Neural crest cell (in vitro differentiated cells): ENCODE measurements at regions not wholly inside any gene's neighbourhood (a gene's known extent, or its start where the extent isn't known, plus 50 kb on each side); places are given as distances from the start of the nearest gene placed in this dataset.
A peak's percentile ranks its signal among the peaks of the same experiment; 100 is the strongest.

Experiments used
- DNase-seq: peaks from one replicate; pipeline ENCODE4 v3.0.0; 2021; ENCODE audit warnings: low read depth, mixed read lengths, low spot score
- H3K27ac Mint-ChIP-seq: one replicate; pipeline ENCODE4 v1.8.0; 2021; ENCODE audit warnings: mild to moderate bottlenecking, mixed read lengths; ENCODE audit not compliant: unreplicated experiment
- H3K27me3 Mint-ChIP-seq: 2 replicates; pipeline ENCODE4 v1.8.0; 2021; ENCODE audit warnings: low read depth, mild to moderate bottlenecking, mixed read lengths
- H3K36me3 Mint-ChIP-seq: 2 replicates; pipeline ENCODE4 v1.8.0; 2021; ENCODE audit warnings: low read depth, mild to moderate bottlenecking, mixed read lengths
- H3K4me1 Mint-ChIP-seq: 2 replicates; pipeline ENCODE4 v1.8.0; 2021; ENCODE audit warnings: mixed read lengths
- H3K4me3 Mint-ChIP-seq: one replicate; pipeline ENCODE4 v1.8.0; 2021; ENCODE audit warnings: mild to moderate bottlenecking, mixed read lengths
- H3K9me3 Mint-ChIP-seq: 2 replicates; pipeline ENCODE4 v1.8.0; 2021; ENCODE audit warnings: mixed read lengths
- TF ChIP-seq, protein P1 (sequence below): fragments of 200-600 bp; sonication (generic); conservative IDR thresholded peaks from 2 replicates; pipeline ENCODE4 v1.5.0; 2021; ENCODE audit warnings: antibody characterized with exemption, mild to moderate bottlenecking

DNA sequence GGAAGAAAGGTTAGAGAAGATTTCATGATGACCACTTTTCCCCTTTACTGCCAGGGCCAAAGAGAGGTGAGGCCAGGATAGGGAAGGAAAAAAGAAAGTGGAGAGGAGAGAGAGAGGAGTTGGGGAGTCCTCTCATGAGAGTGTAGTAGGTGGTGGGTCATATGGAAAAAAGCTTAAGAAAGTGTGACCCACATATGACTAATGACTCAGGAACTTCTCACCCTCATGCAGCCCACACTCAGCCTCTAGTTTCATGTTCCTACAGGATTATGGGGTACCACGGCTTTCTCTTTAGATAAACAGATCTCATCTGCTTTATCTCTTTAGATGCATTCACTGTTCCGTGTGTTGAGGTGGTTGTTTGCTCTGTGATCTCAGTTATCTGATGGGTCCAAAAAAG is 462.5 kb upstream of the IGFBP3 start:
- Mint-ChIP-seq H3K4me3 (no peak overlapping the region), H3K9me3 (peaks cover 7% of the 10 kb centered on the region), H3K36me3 (no peaks in the 10 kb centered on the region), H3K27me3 (no peaks in the 10 kb centered on the region), H3K27ac (no peak overlapping the region), H3K4me1 (no peaks in the 10 kb centered on the region)
- TF ChIP-seq, protein P1, sequence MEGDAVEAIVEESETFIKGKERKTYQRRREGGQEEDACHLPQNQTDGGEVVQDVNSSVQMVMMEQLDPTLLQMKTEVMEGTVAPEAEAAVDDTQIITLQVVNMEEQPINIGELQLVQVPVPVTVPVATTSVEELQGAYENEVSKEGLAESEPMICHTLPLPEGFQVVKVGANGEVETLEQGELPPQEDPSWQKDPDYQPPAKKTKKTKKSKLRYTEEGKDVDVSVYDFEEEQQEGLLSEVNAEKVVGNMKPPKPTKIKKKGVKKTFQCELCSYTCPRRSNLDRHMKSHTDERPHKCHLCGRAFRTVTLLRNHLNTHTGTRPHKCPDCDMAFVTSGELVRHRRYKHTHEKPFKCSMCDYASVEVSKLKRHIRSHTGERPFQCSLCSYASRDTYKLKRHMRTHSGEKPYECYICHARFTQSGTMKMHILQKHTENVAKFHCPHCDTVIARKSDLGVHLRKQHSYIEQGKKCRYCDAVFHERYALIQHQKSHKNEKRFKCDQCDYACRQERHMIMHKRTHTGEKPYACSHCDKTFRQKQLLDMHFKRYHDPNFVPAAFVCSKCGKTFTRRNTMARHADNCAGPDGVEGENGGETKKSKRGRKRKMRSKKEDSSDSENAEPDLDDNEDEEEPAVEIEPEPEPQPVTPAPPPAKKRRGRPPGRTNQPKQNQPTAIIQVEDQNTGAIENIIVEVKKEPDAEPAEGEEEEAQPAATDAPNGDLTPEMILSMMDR: no peak
- DNase-seq: no peak

DNA sequence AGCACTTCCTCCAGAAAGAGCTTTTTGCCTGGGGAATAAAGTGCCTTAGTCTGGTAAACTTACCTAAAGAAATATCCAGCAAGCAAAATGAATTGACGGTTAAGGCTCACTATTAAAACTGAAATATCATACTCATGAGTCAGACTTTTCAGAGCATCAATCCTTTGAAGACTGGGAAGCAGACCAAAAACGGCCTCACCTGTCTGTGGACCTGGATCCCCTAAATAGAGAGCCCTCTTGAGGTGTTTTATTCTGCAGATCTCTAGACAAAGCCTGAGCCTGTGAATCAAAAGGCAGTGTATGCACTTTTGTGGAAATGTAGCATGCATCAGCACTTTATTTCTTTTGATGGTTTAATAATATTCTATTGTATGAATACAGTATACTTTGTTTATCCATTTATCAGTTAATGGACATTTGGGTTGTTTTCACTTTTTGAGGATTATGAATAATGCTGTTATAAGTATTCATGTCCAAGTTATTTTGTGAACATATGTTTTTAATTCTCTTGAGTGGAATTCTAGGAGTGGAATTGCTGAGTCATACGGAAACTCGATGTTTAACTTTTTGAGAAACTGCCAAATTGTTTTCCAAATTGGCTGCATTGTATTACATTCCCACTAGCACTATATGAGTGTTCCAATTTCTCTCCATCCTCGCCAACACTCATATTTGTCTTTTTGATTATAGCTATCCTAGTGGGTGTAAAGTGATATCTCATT is 449.0 kb upstream of the IGFBP3 start:
- no peak overlapping the region for H3K4me3 Mint-ChIP-seq
- no peaks in the 10 kb centered on the region for H3K4me1 Mint-ChIP-seq
- peaks cover 16% of the 10 kb centered on the region for H3K9me3 Mint-ChIP-seq
- no peak overlapping the region for H3K27ac Mint-ChIP-seq
- TF ChIP-seq, protein P1: no peak
- H3K36me3 Mint-ChIP-seq: peaks cover 6% of the 10 kb centered on the region
- DNase-seq: no peak
- H3K27me3 Mint-ChIP-seq: no peaks in the 10 kb centered on the region

DNA sequence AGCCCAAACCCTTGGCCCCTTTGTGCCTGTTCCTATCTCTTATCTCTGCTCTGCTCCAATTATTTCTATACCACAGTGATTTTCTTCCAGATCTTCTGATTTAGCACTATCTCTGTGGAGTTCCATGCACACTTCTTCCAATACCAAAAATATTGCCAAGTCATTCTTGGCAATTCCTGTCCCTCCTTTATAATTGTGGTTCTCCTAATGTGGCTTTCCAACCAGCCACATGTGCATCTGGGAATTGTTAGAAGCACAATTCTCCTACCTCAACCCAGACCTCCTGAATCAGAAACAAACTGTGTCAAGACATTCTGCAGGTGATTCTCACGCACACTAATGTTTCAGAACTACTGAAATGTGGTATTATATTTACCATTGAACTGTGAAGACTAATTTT is 447.8 kb upstream of the IGFBP3 start:
- peaks cover 12% of the 10 kb centered on the region for H3K9me3 Mint-ChIP-seq
- H3K4me1 Mint-ChIP-seq: peaks cover 10% of the 10 kb centered on the region
- peaks cover 3% of the 10 kb centered on the region for H3K36me3 Mint-ChIP-seq
- TF ChIP-seq, protein P1: no peak
- no peak overlapping the region for H3K4me3 Mint-ChIP-seq
- no peak for DNase-seq
- H3K27me3 Mint-ChIP-seq: no peaks in the 10 kb centered on the region
- no peak overlapping the region for H3K27ac Mint-ChIP-seq

DNA sequence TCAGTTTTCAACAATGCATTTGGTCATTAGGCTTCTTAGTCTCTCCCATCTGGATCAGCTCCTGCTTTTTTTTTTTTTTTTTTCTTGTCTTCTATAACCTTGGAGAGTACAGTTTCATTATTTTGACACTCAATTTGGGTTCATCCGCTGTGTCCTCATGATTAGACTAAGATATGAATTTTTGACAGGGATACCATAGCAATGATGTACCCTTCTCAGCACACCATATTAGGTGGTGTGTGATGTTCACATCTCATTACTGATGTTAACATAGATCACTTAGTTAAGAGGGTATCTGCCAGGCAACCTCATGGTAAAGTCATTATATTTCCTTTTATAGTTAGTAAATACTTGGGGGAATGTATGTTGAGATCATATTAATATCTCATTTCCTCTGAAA is 445.5 kb upstream of the IGFBP3 start:
- H3K27ac Mint-ChIP-seq: no peak overlapping the region
- peaks cover 7% of the 10 kb centered on the region for H3K9me3 Mint-ChIP-seq
- H3K4me1 Mint-ChIP-seq: peaks cover 17% of the 10 kb centered on the region
- H3K27me3 Mint-ChIP-seq: no peaks in the 10 kb centered on the region
- no peak overlapping the region for H3K4me3 Mint-ChIP-seq
- DNase-seq: no peak
- TF ChIP-seq, protein P1: no peak
- peaks cover 3% of the 10 kb centered on the region for H3K36me3 Mint-ChIP-seq

DNA sequence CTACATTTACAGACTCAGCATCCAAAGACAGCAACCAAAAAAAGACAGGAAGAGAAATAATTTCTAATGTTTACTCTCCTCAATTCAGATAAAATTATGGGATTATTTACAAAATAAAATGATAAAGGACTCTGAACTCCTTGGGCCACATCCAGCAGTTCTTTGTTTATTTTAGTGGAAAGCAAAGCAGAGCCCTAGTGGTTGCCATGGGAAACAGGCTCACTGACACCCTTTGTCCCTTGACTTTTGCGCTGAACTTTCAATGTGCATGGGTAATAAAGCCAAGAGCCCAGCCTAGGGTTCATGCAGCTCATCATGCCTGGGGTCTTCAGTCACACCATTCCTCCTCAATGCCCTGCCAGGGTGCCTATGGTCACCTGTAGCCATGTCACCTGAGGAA is 442.6 kb upstream of the IGFBP3 start:
- Mint-ChIP-seq H3K27ac (peak overlapping the region; percentile 27), H3K36me3 (peaks cover 3% of the 10 kb centered on the region)

More for the DNA sequence above, 442.6 kb upstream of the IGFBP3 start:
- H3K4me3 Mint-ChIP-seq: no peak overlapping the region
- TF ChIP-seq, protein P1: peak; percentile 38
- no peaks in the 10 kb centered on the region for H3K27me3 Mint-ChIP-seq
- peaks cover 23% of the 10 kb centered on the region for H3K4me1 Mint-ChIP-seq
- no peak for DNase-seq
- peaks cover 4% of the 10 kb centered on the region for H3K9me3 Mint-ChIP-seq
